Fibroblast of skin of left biceps (primary cell): ENCODE measurements at regions not wholly inside any gene's neighbourhood (a gene's known extent, or its start where the extent isn't known, plus 50 kb on each side); places are given as distances from the start of the nearest gene placed in this dataset.
"Not testable (repeated sequence)": the region's sequence is repeated elsewhere in the genome, so short reads cannot be mapped to it uniquely, and the experiment has no call there.

ENCODE experiments used
- DNase-seq, 2 experiments: peaks; one replicate each; pipeline ENCODE4 v3.0.0-alpha.2; 2013; ENCODE audit warnings: low read depth in 2 of 2

DNA sequence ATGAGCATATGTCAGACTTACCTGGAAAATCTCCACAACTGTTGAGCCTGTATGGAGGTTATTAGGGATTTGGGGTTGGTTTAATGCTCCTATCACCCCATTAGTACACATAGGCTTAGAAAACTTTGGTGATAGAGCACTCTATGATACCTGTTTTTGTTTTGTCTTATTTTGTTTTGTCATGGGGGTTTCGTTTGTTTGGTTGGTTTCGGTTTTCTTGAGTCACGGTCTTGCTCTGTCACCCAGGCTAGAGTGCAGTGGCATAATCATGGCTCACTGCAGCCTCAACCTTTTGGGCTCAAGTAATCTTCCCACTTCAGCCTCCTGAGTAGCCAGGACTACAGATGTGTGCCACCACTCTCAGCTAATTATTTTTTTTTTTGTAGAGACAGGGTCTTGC is 70.0 kb downstream of the MZT1 start:
- no peak for DNase-seq

DNA sequence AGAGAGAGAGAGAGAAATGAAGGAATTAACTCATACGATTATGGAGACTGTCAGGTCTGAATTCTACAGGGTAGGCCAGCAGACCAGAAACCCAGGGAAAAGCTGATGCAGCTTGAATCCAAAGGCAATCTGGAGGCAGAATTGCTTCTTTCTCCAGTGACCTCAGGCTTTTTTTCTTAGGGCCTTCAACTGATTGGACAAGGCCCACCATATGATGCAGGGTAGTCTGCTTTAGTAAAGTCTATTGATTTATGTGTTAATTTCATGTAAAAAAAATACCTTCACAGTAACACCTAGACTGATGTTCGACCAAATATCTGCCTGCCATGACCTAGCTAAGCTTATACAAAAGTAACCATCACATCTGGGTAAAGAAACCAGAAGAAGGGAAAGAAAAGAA is 71.1 kb downstream of the MZT1 start:
- DNase-seq = no peak

GRCh38 chr13:72653506-72653905 is 73.9 kb downstream of the MZT1 start:
- no peak for DNase-seq

GRCh38 chr13:72652681-72653080 is 74.7 kb downstream of the MZT1 start:
- DNase-seq = no peak

GRCh38 chr13:72651144-72651543 is 76.3 kb downstream of the MZT1 start:
- no peak for DNase-seq

DNA sequence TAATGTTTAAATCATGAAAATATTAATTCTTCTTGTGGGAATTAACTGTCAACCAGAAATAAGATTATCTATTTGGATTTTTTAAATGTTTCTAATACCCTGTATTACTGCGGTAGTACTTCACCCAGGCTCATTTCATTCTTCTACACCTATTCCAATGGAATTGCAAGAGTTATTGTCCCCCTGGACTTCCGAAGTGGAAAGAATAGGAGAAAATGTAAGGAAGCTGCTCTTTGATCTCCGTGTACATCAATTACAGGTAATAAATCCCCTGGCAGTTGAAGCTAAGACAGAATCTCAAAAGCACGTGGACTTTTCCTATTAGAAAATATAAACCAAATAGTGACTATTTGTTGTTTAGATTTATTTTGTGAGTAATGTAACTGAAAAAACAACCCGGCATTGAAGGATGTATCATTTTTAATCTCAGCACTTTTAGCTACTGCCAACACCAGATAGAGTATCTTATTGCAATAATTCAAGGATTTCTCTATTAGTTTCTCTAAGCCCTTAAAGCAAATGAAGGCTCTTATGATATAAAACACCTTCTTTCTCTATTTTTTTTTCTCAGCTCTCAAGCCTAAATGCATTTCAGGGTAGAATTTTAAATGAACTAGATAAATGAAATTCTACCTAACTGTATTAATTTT is 77.3 kb downstream of the MZT1 start:
- DNase-seq = no peak

DNA sequence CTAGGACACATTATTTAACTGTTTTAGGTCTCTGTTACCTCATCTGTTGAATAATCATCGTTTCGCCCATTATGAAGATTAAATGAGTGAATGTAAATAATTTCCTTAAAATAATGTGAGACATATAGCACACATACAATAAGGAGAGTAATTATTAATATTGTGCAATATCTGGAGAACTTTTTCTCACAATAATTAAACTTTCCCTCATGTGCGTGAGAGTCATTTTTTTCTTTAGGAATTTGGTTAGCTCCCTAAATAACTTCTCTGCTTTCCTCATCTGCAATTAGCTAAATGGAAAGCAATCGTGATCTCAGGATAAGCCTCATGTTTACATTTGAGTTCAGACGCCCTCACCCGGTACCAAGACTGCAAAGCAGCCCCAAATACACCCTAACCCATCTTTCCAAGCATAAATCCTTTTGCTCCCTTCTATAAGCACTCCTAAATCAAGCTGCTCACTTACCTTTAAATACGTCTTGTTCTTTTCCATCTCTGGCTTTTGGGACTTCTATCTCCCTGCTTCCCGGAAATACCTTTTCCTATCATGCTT is 78.8 kb downstream of the MZT1 start:
- DNase-seq = no peak

GRCh38 chr13:72647422-72647821 is 80.0 kb downstream of the MZT1 start:
- no peak for DNase-seq

- DNase-seq = no peak
These were observed 81.9 kb downstream of the MZT1 start for GRCh38 chr13:72645521-72645920.

- DNase-seq = no peak
These were observed 84.0 kb downstream of the MZT1 start for GRCh38 chr13:72643311-72643989.

GRCh38 chr13:72639377-72639776 is 88.1 kb downstream of the MZT1 start:
- DNase-seq = no peak

DNA sequence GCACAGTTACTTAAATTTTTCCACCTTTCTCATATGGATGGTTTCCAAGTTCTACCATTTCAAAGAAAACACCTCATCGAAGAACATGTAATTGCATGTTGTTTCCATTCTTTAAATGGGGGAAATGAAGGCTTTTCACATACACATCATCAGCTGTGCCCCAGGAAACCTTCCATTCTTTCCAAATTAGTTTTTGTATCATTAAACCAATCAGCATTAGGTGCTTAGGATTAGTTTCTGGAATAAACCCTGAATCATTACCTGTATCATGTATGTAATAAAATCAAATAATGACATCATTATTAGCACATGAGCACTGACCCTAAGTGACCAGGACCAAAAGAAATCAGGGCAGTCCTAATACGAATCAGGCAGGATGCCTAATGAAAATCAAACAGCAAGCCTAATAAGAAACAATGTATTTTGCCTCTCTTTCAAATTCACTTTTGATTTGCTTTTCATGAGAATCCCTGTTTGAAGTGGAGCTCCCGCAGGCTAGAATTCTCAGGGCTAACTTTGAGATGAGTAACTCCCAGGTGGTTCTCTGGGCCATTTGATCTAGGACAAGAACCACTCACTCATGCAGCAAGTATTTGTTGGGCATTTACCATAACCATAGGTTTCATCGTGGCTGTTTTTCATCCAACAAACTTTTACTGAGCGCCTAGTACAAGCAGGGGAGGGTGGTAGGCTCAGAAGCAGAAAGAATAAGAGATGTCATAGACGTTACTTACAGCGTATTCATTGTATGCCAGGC is 89.2 kb downstream of the MZT1 start:
- no peak for DNase-seq

DNA sequence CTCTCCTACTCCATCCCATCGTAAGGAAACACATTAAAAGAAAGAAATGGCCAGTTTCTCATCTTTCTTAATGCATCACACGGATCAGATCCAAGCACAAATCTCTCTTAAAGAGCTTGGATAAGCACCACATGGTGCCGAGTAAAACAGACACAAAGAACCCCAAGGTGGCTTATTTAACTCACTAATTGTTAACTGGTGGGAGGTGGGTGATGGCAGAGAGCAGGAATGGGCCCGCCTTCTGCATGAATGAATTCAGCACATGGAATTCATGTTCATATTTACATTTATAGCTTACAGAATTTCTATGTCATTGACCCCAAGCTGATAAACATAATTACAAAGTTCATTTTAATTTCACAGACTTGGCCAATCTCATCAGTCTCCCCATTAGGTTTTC is 89.9 kb downstream of the MZT1 start:
- no peak for DNase-seq

DNA sequence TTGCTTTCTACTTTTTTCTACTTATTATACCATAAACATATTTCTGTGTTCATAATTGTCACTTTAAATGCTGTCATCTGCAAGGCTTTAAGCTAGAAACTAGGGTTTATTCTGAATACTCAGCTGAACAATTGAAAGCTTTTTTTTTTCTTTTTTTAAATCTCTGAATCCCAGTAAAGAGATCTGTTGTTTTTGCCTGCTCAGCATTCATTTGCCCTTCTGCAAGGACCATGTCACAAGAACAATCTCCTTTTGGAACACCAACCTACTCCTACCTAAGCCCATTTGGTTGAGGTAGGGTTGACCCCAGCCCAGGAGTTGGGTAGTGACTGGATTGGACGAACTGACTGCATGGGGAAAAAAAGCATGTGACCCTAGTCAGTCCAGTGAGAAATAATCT is 92.6 kb downstream of the MZT1 start:
- no peak for DNase-seq

GRCh38 chr13:72622546-72622945 is 104.9 kb downstream of the MZT1 start:
- no peak for DNase-seq

DNA sequence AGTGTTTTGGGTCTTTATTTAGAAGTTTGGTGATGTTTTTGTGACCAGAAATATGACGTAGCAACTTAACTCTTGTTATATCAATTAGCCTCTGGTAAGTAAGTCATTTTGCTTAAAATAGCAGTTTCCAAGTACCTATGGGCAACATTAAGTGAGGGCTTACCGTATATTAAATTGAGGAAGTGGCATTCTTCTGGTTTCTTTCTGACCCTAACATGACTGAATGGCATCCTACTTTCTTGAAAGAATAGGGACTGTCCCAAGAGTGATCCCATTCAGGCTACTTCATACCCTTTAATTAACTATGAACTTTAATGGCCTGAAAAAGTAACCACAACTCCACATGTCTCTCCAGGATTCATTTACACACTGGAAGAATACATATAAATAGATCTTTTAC is 106.6 kb downstream of the MZT1 start:
- DNase-seq = no peak

DNA sequence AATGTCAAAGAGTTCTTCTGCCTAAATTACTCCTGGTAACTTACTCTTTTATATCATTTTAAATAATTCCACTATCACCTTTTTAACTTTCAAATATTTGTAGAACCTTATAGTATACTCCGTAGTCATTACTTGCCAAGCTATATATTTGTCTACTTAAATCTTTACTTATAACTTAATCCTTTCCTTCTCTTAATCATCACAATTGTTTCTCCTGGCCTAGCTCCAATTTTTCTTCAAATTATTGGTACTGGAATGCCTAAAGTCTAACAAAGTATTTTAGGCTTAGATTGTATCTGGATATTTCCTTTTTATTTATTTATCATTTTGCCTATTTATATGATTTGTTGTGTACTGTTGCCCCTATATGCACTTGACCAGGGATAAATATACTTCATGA is 109.5 kb downstream of the MZT1 start:
- DNase-seq = no peak

DNA sequence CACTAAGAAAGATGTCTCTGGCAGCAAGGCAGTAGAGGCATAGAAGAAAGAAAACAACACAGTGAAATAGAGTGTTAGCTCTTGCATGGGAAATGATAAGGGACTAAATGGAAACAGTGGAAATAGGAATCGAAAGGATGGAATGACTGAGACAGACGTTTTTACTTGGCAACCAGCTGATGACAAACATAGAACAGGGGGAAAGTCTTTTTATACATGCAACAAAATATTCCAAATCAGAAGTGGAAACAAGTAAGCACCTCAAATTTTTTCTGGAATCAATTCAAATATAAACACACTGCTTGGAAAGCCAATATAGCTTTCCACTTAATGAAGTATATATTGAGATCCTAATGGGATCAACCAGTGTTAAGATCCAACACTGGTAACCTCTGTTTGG is 110.2 kb downstream of the MZT1 start:
- no peak for DNase-seq

DNA sequence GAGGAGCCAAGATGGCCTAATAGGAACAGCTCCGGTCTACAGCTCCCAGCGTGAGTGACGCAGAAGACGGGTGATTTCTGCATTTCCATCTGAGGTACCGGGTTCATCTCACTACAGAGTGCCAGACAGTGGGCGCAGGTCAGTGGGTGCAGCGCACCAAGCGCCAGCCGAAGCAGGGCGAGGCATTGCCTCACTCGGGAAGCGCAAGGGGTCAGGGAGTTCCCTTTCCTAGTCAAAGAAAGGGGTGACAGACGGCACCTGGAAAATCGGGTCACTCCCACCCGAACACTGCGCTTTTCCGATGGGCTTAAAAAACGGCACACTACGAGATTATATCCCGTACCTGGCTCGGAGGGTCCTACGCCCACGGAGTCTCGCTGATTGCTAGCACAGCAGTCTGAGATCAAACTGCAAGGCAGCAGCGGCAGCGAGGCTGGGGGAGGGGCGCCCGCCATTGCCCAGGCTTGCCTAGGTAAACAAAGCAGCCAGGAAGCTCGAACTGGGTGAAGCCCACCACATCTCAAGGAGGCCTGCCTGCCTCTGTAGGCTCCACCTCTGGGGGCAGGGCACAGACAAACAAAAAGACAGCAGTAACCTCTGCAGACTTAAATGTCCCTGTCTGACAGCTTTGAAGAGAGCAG is 117.1 kb downstream of the MZT1 start:
- DNase-seq = not testable (repeated sequence)

DNA sequence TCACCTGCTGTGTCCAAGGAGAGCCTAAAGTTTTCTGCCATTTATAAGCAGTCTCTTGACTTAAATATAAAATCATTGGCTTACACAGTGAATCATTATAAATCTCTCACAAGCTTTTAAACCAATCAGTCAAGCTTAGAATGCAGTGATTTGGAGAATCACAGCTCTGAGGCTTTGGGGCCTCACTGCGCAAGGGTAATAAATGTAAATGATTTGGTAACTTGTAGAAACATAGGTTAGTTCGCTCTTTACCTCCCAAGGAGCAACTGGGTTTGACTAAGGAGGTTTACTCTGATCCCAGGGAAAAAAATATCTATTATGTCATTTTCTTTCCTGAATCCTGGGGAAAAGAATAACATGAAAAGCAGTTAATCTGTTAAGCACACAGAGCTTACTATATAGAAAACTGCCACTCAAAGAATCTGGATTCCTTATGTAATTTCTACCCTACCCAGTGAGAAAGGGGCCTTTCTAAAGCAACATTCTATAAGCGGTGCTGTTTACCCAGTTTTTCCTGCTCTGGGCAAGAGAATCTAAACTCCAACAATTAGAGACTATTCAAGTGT is 128.2 kb downstream of the MZT1 start:
- DNase-seq = no peak

DNA sequence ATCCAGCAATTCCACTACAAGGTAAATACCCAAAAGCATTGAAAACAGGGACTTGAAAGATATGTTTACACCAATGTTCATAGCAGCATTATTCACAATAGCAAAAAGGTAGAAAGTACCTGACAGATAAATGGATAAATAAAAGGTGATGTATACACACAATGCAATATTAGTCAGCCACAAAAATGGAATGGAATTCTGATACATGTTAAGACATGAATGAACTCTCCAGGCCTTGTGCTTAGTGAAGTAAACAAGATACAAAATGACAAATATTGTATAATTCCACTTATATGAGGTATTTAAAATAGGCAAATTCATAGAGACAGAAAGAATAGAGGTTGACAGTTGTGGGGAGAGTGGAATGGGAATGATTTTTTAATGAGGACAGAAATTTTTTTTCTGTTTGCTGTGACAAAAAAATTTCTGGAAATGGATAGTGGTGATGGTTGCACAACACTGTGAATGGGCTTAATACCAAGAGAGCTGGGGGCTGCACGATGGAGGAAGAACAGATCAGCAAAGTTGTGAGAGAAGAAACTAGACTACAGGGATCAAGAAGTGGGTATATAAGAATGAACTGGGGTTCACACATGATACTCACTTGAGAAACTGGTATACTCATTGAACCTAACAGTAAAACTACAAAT is 137.2 kb downstream of the MZT1 start:
- DNase-seq = no peak
